GM12872 (cell line): ENCODE measurements at regions not wholly inside any gene's neighbourhood (a gene's known extent, or its start where the extent isn't known, plus 50 kb on each side); places are given as distances from the start of the nearest gene placed in this dataset.
A peak's percentile ranks its signal among the peaks of the same experiment; 100 is the strongest.

Experiments
- TF ChIP-seq, protein P1 (sequence below): IDR thresholded peaks from 3 replicates; pipeline ENCODE4 v1.5.1; 2011; ENCODE audit warnings: low read depth, mild to moderate bottlenecking, low read length, moderate library complexity; ENCODE audit not compliant: insufficient read depth

- TF ChIP-seq, protein P1, sequence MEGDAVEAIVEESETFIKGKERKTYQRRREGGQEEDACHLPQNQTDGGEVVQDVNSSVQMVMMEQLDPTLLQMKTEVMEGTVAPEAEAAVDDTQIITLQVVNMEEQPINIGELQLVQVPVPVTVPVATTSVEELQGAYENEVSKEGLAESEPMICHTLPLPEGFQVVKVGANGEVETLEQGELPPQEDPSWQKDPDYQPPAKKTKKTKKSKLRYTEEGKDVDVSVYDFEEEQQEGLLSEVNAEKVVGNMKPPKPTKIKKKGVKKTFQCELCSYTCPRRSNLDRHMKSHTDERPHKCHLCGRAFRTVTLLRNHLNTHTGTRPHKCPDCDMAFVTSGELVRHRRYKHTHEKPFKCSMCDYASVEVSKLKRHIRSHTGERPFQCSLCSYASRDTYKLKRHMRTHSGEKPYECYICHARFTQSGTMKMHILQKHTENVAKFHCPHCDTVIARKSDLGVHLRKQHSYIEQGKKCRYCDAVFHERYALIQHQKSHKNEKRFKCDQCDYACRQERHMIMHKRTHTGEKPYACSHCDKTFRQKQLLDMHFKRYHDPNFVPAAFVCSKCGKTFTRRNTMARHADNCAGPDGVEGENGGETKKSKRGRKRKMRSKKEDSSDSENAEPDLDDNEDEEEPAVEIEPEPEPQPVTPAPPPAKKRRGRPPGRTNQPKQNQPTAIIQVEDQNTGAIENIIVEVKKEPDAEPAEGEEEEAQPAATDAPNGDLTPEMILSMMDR = no peak
These were observed 137.1 kb downstream of the OAT start for GRCh38 chr10:124281666-124282065.

- TF ChIP-seq, protein P1 = no peak
These were observed 137.8 kb downstream of the OAT start for GRCh38 chr10:124280916-124281315.

- TF ChIP-seq, protein P1 = no peak
These were observed 138.8 kb downstream of the OAT start for GRCh38 chr10:124279882-124280281.

GRCh38 chr10:124279298-124279697, 139.4 kb downstream of the OAT start:
- TF ChIP-seq, protein P1 = peak; percentile 32; the same call in 1 of the 3 replicates

- TF ChIP-seq, protein P1 = no peak
These were observed 140.4 kb downstream of the OAT start for GRCh38 chr10:124278356-124278755.

GRCh38 chr10:124273141-124273540, 145.6 kb downstream of the OAT start:
- TF ChIP-seq, protein P1 = no peak

GRCh38 chr10:124271676-124272075, 147.0 kb downstream of the OAT start:
- TF ChIP-seq, protein P1 = no peak
